Aorta (tissue), 5 donors: ENCODE measurements at regions not wholly inside any gene's neighbourhood (a gene's known extent, or its start where the extent isn't known, plus 50 kb on each side); places are given as distances from the start of the nearest gene placed in this dataset.

Experiments used
- ATAC-seq: fragments of 200-7000 bp; cut with Tn5 transposase; one replicate; pipeline ENCODE4 v1.9.1; 2022; ENCODE audit warnings: moderate library complexity; ENCODE audit not compliant: low FRiP score
- DNase-seq, 2 donors: peaks; one replicate each; pipeline ENCODE4 v3.0.0-alpha.2; 2020
- H3K27ac ChIP-seq, 2 donors: one replicate each; pipeline ENCODE4 v1.5.1; 2013; ENCODE audit warnings: low read length in 2 of 2, mild to moderate bottlenecking in 2 of 2, moderate library complexity in 2 of 2, control low read depth in 1 of 2, inconsistent platforms in 1 of 2, low read depth in 1 of 2
- H3K27me3 ChIP-seq, 2 donors: one replicate each; pipeline ENCODE4 v1.6.1; 2013; ENCODE audit warnings: control low read depth in 1 of 2, low read length in 1 of 2, mild to moderate bottlenecking in 1 of 2, moderate library complexity in 1 of 2; ENCODE audit not compliant: insufficient read depth in 2 of 2, control insufficient read depth in 1 of 2
- H3K36me3 ChIP-seq, 2 donors: one replicate each; pipeline ENCODE4 v1.6.1; 2013; ENCODE audit warnings: control low read depth in 1 of 2, low read length in 1 of 2, mild to moderate bottlenecking in 1 of 2; ENCODE audit not compliant: insufficient read depth in 2 of 2, control insufficient read depth in 1 of 2
- H3K4me1 ChIP-seq, 2 donors: one replicate each; pipeline ENCODE4 v1.6.1; 2013; ENCODE audit warnings: low read length in 2 of 2, control low read depth in 1 of 2, mild to moderate bottlenecking in 1 of 2, moderate library complexity in 1 of 2; ENCODE audit not compliant: insufficient read depth in 2 of 2, control insufficient read depth in 1 of 2
- H3K4me3 ChIP-seq, 2 donors: one replicate each; pipeline ENCODE4 v1.5.1; 2013; ENCODE audit warnings: low read length in 2 of 2, control low read depth in 1 of 2, mild to moderate bottlenecking in 1 of 2
- H3K9me3 ChIP-seq: one replicate; pipeline ENCODE4 v1.6.1; 2013; ENCODE audit warnings: mild to moderate bottlenecking, low read length; ENCODE audit not compliant: control insufficient read depth
- WGBS, 2 donors: extraction: QIAGEN DNeasy Blood & Tissue Kit; methylation state at CpG; one replicate each; pipeline ENCODE4 v1.1.7; 2013; 5-methylcytosine and 5-hydroxymethylcytosine counted together
- intact Hi-C, 2 donors: fragments of 100-400 bp; cut with DNase I; formaldehyde crosslinking; loops; one replicate each; pipeline versions ENCODE4 v1.14.2 to v1.15.0; 2022
- donor health status: healthy with polysubstance abuse.
- donor health status: Bipolar disorder and iron deficiency.
- donor health status: DM: no; HTN: no; CAD: no.
- donor health status: DM: no; HTN: no; CAD: no.
- donor health status: DM: yes; HTN: yes; CAD: no.

GRCh38 chrX:25536307-25536970 lies 520.7 kb upstream of the ARX start:
- H3K27me3 ChIP-seq, result no peaks in the 10 kb centered on the region
- intact Hi-C loops, result no loop called here
- ATAC-seq, result no peak
- H3K27ac ChIP-seq, result no peak overlapping the region
- no peak for DNase-seq
- H3K9me3 ChIP-seq, result no peaks in the 10 kb centered on the region
- no peak overlapping the region for H3K4me3 ChIP-seq
- H3K4me1 ChIP-seq, result no peaks in the 10 kb centered on the region
- no peaks in the 10 kb centered on the region for H3K36me3 ChIP-seq
- WGBS, 2 donors, result 85 to 93% methylated on average over 2 of the region's 2 CpGs

- no peak for ATAC-seq
- no peak overlapping the region for H3K4me3 ChIP-seq
- no peaks in the 10 kb centered on the region for H3K4me1 ChIP-seq
- DNase-seq, result no peak
- intact Hi-C loops, result no loop called here
- H3K27me3 ChIP-seq, result no peaks in the 10 kb centered on the region
- no peaks in the 10 kb centered on the region for H3K9me3 ChIP-seq
- H3K27ac ChIP-seq, result no peak overlapping the region
- H3K36me3 ChIP-seq, result no peaks in the 10 kb centered on the region
- 80 to 94% methylated on average over 7 of the region's 7 CpGs for WGBS, 2 donors
Measured at GRCh38 chrX:25537699-25538098, 521.9 kb upstream of the ARX start.

GRCh38 chrX:25544641-25545040 lies 528.9 kb upstream of the ARX start:
- WGBS, 2 donors, result 48 to 57% methylated on average over 3 of the region's 3 CpGs
- intact Hi-C loops, result no loop called here

GRCh38 chrX:25548811-25549210 lies 533.0 kb upstream of the ARX start:
- intact Hi-C loops, result no loop called here
- Histone ChIP-seq H3K27me3 (no peaks in the 10 kb centered on the region), H3K4me3 (no peak overlapping the region), H3K36me3 (no peaks in the 10 kb centered on the region), H3K9me3 (no peaks in the 10 kb centered on the region), H3K27ac (no peak overlapping the region), H3K4me1 (no peaks in the 10 kb centered on the region)
- WGBS, 2 donors, result 58 to 71% methylated on average over 7 of the region's 7 CpGs
- ATAC-seq (no peak), DNase-seq (no peak)

More at GRCh38 chrX:25544641-25545040, 528.9 kb upstream of the ARX start:
- no peak for DNase-seq
- H3K36me3 ChIP-seq, result no peaks in the 10 kb centered on the region
- no peaks in the 10 kb centered on the region for H3K4me1 ChIP-seq
- H3K27me3 ChIP-seq, result no peaks in the 10 kb centered on the region
- no peak overlapping the region for H3K27ac ChIP-seq
- no peaks in the 10 kb centered on the region for H3K9me3 ChIP-seq
- no peak for ATAC-seq
- H3K4me3 ChIP-seq, result no peak overlapping the region

- WGBS, 2 donors, result 17 to 38% methylated on average over 4 of the region's 4 CpGs
- H3K27me3 ChIP-seq, result no peaks in the 10 kb centered on the region
- no peak overlapping the region for H3K27ac ChIP-seq
- intact Hi-C loops, result no loop called here
- no peaks in the 10 kb centered on the region for H3K4me1 ChIP-seq
- H3K36me3 ChIP-seq, result no peaks in the 10 kb centered on the region
- no peak overlapping the region for H3K4me3 ChIP-seq
- ATAC-seq, result no peak
- no peaks in the 10 kb centered on the region for H3K9me3 ChIP-seq
- no peak for DNase-seq
Measured at GRCh38 chrX:25555521-25555920, 539.8 kb upstream of the ARX start.

- H3K27me3 ChIP-seq, result no peaks in the 10 kb centered on the region
- ATAC-seq (no peak), DNase-seq (no peak)
- H3K4me3 ChIP-seq, result no peak overlapping the region
- H3K4me1 ChIP-seq, result no peaks in the 10 kb centered on the region
- no peaks in the 10 kb centered on the region for H3K9me3 ChIP-seq
- WGBS, 2 donors, result 79 to 91% methylated on average over 2 of the region's 2 CpGs
- intact Hi-C loops, result no loop called here
- no peak overlapping the region for H3K27ac ChIP-seq
- no peaks in the 10 kb centered on the region for H3K36me3 ChIP-seq
Measured at GRCh38 chrX:25558137-25558536, 542.4 kb upstream of the ARX start.

GRCh38 chrX:25561190-25561589 lies 545.4 kb upstream of the ARX start:
- WGBS, 2 donors, result 12 to 27% methylated on average over 1 of the region's 1 CpG
- no peak for ATAC-seq

GRCh38 chrX:25573631-25574030 lies 557.9 kb upstream of the ARX start:
- H3K27me3 ChIP-seq, result no peaks in the 10 kb centered on the region
- no peaks in the 10 kb centered on the region for H3K4me1 ChIP-seq
- no peak overlapping the region for H3K27ac ChIP-seq
- no peaks in the 10 kb centered on the region for H3K9me3 ChIP-seq
- intact Hi-C loops, result no loop called here
- DNase-seq (no peak), ATAC-seq (no peak)
- H3K4me3 ChIP-seq, result no peak overlapping the region
- H3K36me3 ChIP-seq, result no peaks in the 10 kb centered on the region

More at GRCh38 chrX:25561190-25561589, 545.4 kb upstream of the ARX start:
- no peaks in the 10 kb centered on the region for H3K4me1 ChIP-seq
- DNase-seq, result no peak
- H3K4me3 ChIP-seq, result no peak overlapping the region
- no peaks in the 10 kb centered on the region for H3K27me3 ChIP-seq
- no peaks in the 10 kb centered on the region for H3K36me3 ChIP-seq
- no peaks in the 10 kb centered on the region for H3K9me3 ChIP-seq
- intact Hi-C loops, result no loop called here
- no peak overlapping the region for H3K27ac ChIP-seq

- H3K4me3 ChIP-seq, result no peak overlapping the region
- no peaks in the 10 kb centered on the region for H3K4me1 ChIP-seq
- DNase-seq, result no peak
- H3K27ac ChIP-seq, result no peak overlapping the region
- 36 to 52% methylated on average over 2 of the region's 2 CpGs for WGBS, 2 donors
- H3K36me3 ChIP-seq, result no peaks in the 10 kb centered on the region
- intact Hi-C loops, result no loop called here
- no peaks in the 10 kb centered on the region for H3K27me3 ChIP-seq
- H3K9me3 ChIP-seq, result no peaks in the 10 kb centered on the region
- no peak for ATAC-seq
Measured at GRCh38 chrX:25596921-25597320, 541.2 kb upstream of the MAGEB18 start.
